Stomach (tissue), 8 donors: ENCODE measurements at regions not wholly inside any gene's neighbourhood (a gene's known extent, or its start where the extent isn't known, plus 50 kb on each side); places are given as distances from the start of the nearest gene placed in this dataset.

ENCODE experiments used
- DNase-seq, 2 donors: peaks; one replicate each; pipeline versions ENCODE4 v3.0.0 to v3.0.0-alpha.2; 2013 to 2019
- H3K27ac ChIP-seq, 5 donors: fragments of 200-600 bp in 4 of 5; sonication (generic) in 4 of 5; one replicate each; pipeline ENCODE4 v1.5.1; 2013 to 2019; ENCODE audit warnings: mild to moderate bottlenecking in 1 of 5, moderate library complexity in 1 of 5
- H3K27me3 ChIP-seq, 3 donors: fragments of 200-600 bp; sonication (generic); one replicate each; pipeline ENCODE4 v1.5.1; 2017 to 2019; ENCODE audit warnings: mixed run types in 1 of 3
- H3K36me3 ChIP-seq, 4 donors: fragments of 200-600 bp; sonication (generic); 1 replicate in 3 of 4; 2 replicates in 1 of 4; pipeline ENCODE4 v1.5.1; 2016 to 2019
- H3K4me1 ChIP-seq, 4 donors: fragments of 200-600 bp; sonication (generic); one replicate each; pipeline ENCODE4 v1.5.1; 2016 to 2019
- H3K4me3 ChIP-seq, 4 donors: fragments of 200-600 bp; sonication (generic) in 3 of 4; one replicate each; pipeline ENCODE4 v1.5.1; 2016 to 2019; ENCODE audit warnings: mild to moderate bottlenecking in 1 of 4
- H3K9me3 ChIP-seq, 4 donors: fragments of 200-600 bp; sonication (generic); one replicate each; pipeline ENCODE4 v1.5.1; 2016 to 2019
- CTCF ChIP-seq, 7 experiments: fragments of 450-650 bp in 4 of 7; fragments of 200-600 bp in 3 of 7; sonication (generic) in 3 of 7; IDR thresholded peaks; one replicate each; pipeline ENCODE4 v1.5.1; 2016 to 2019; ENCODE audit warnings: antibody characterized with exemption in 7 of 7, control low read depth in 2 of 7, mild to moderate bottlenecking in 1 of 7
- EP300 ChIP-seq: sonication (generic); formaldehyde crosslinking; IDR thresholded peaks from one replicate; pipeline ENCODE4 v1.6.1; 2017; ENCODE audit warnings: antibody characterized with exemption
- POLR2A ChIP-seq, 4 donors: fragments of 450-650 bp; IDR thresholded peaks; one replicate each; pipeline ENCODE4 v1.6.1; 2016; ENCODE audit warnings: antibody characterized with exemption in 4 of 4, control low read depth in 2 of 4, mild to moderate bottlenecking in 1 of 4, moderate library complexity in 1 of 4
- POLR2AphosphoS5 ChIP-seq, 3 donors: sonication (generic); formaldehyde crosslinking; IDR thresholded peaks; one replicate each; pipeline ENCODE4 v1.6.1; 2016; ENCODE audit warnings: antibody characterized with exemption in 3 of 3
- WGBS, 5 donors: extraction: QIAGEN DNeasy Blood & Tissue Kit in 3 of 5; methylation state at CpG; one replicate each; pipeline versions ENCODE4 v1.1.5 to v1.1.7; 2013 to 2018; 5-methylcytosine and 5-hydroxymethylcytosine counted together
- intact Hi-C: fragments of 100-400 bp; cut with DNase I; formaldehyde crosslinking; loops from one replicate; pipeline ENCODE4 v1.15.1; 2023; ENCODE audit warnings: low total_unique reads
- donor health status: healthy with polysubstance abuse.
- donor health status: Bipolar disorder and iron deficiency.
- donor health status: healthy.

- Histone ChIP-seq H3K27ac (no peak overlapping the region), H3K36me3 (no peaks in the 10 kb centered on the region), H3K27me3 (no peaks in the 10 kb centered on the region), H3K9me3 (no peaks in the 10 kb centered on the region), H3K4me1 (peaks cover 0 to 20% (median 5%) of the 10 kb centered on the region in 4 donors), H3K4me3 (no peak overlapping the region)
- no peak for TF ChIP-seq POLR2A (IDR thresholded peaks at IDR 0.05)
- TF ChIP-seq EP300: no peak
- WGBS, 5 donors: 64 to 86% (median 70%) methylated on average over 1 of the region's 1 CpG
- intact Hi-C loops: no loop called here
- peak in 1 of 2 donors; percentile 11 for DNase-seq
Observed at GRCh38 chr17:63132459-63132911, 166.4 kb downstream of the TANC2 start.

GRCh38 chr17:63133491-63133890 lies 167.5 kb downstream of the TANC2 start:
- Histone ChIP-seq H3K4me1 (peaks cover 0 to 16% (median 2%) of the 10 kb centered on the region in 4 donors), H3K9me3 (no peaks in the 10 kb centered on the region), H3K27me3 (no peaks in the 10 kb centered on the region), H3K36me3 (no peaks in the 10 kb centered on the region), H3K4me3 (no peak overlapping the region), H3K27ac (no peak overlapping the region)
- DNase-seq: no peak
- intact Hi-C loops: no loop called here
- no peak for TF ChIP-seq POLR2A (IDR thresholded peaks at IDR 0.05)
- TF ChIP-seq CTCF (IDR thresholded peaks at IDR 0.05): no peak
- TF ChIP-seq EP300: no peak
- no peak for TF ChIP-seq POLR2AphosphoS5 (IDR thresholded peaks at IDR 0.05)

- 90 to 99% (median 98%) methylated on average over 5 of the region's 5 CpGs for WGBS, 5 donors
- Histone ChIP-seq H3K9me3 (no peaks in the 10 kb centered on the region), H3K4me3 (no peak overlapping the region), H3K27ac (no peak overlapping the region), H3K36me3 (no peaks in the 10 kb centered on the region), H3K27me3 (no peaks in the 10 kb centered on the region), H3K4me1 (peaks cover 0 to 20% (median 2%) of the 10 kb centered on the region in 4 donors)
- intact Hi-C loops: no loop called here
- TF ChIP-seq EP300 (no peak), CTCF (IDR thresholded peaks at IDR 0.05) (no peak)
- no peak for DNase-seq
Observed at GRCh38 chr17:63134867-63135266, 168.8 kb downstream of the TANC2 start.

GRCh38 chr17:63136369-63137012 lies 170.5 kb downstream of the TANC2 start:
- Histone ChIP-seq H3K27ac (no peak overlapping the region), H3K36me3 (no peaks in the 10 kb centered on the region), H3K4me1 (peaks cover 0 to 15% (median 2%) of the 10 kb centered on the region in 4 donors), H3K9me3 (no peaks in the 10 kb centered on the region), H3K27me3 (no peaks in the 10 kb centered on the region), H3K4me3 (no peak overlapping the region)
- TF ChIP-seq CTCF (IDR thresholded peaks at IDR 0.05): no peak
- no peak for TF ChIP-seq EP300
- intact Hi-C loops: no loop called here
- WGBS, 5 donors: 92 to 97% (median 93%) methylated on average over 4 of the region's 4 CpGs
- no peak for DNase-seq

GRCh38 chr17:63137163-63137562 lies 171.1 kb downstream of the TANC2 start:
- no peak overlapping the region for H3K4me3 ChIP-seq
- H3K36me3 ChIP-seq: no peaks in the 10 kb centered on the region
- no peak for DNase-seq
- no peaks in the 10 kb centered on the region for H3K27me3 ChIP-seq
- intact Hi-C loops: no loop called here
- H3K9me3 ChIP-seq: no peaks in the 10 kb centered on the region
- TF ChIP-seq EP300: no peak
- TF ChIP-seq CTCF (IDR thresholded peaks at IDR 0.05): no peak
- TF ChIP-seq POLR2AphosphoS5 (IDR thresholded peaks at IDR 0.05): no peak
- TF ChIP-seq POLR2A (IDR thresholded peaks at IDR 0.05): no peak
- no peak overlapping the region for H3K27ac ChIP-seq
- H3K4me1 ChIP-seq: peaks cover 0 to 8% (median 2%) of the 10 kb centered on the region in 4 donors
